SK-N-MC (cell line): ENCODE measurements at regions not wholly inside any gene's neighbourhood (a gene's known extent, or its start where the extent isn't known, plus 50 kb on each side); places are given as distances from the start of the nearest gene placed in this dataset.
"Not testable (repeated sequence)": the region's sequence is repeated elsewhere in the genome, so short reads cannot be mapped to it uniquely, and the experiment has no call there.

Experiments
- DNase-seq: peaks from one replicate; pipeline ENCODE4 v3.0.0-alpha.2; 2011; ENCODE audit warnings: low read depth, low spot score
- H3K27ac ChIP-seq: fragments of 200-600 bp; sonication (generic); 2 replicates; pipeline ENCODE4 v1.5.1; 2016; ENCODE audit warnings: mixed run types
- H3K36me3 ChIP-seq: fragments of 200-600 bp; sonication (generic); 2 replicates; pipeline ENCODE4 v1.6.1; 2017; ENCODE audit warnings: antibody characterized with exemption, low read length, mixed read lengths; ENCODE audit not compliant: insufficient read depth
- H3K4me3 ChIP-seq: fragments of 200-600 bp; sonication (generic); 2 replicates; pipeline ENCODE4 v1.5.1; 2016
- H3K9ac ChIP-seq: fragments of 200-600 bp; sonication (generic); 2 replicates; pipeline ENCODE4 v1.8.0; 2017; ENCODE audit warnings: mixed run types, mixed read lengths; ENCODE audit not compliant: insufficient read length
- H3K9me3 ChIP-seq: fragments of 200-600 bp; sonication (generic); 2 replicates; pipeline ENCODE4 v1.6.1; 2017; ENCODE audit warnings: low read depth, mild to moderate bottlenecking, antibody characterized with exemption, low read length, moderate library complexity, mixed read lengths
- EZH2 ChIP-seq: fragments of 200-600 bp; sonication (generic); IDR thresholded peaks from one replicate; pipeline ENCODE4 v1.6.1; 2017; ENCODE audit warnings: antibody characterized with exemption
- FOXP2 ChIP-seq: optimal IDR thresholded peaks from 2 replicates; pipeline ENCODE3; 2011; ENCODE audit warnings: mild to moderate bottlenecking, moderate library complexity; ENCODE audit not compliant: insufficient read depth; ENCODE audit errors: extremely low read length, control extremely low read depth
- POLR2AphosphoS5 ChIP-seq: IDR thresholded peaks from 2 replicates; pipeline ENCODE4 v1.6.1; 2012; ENCODE audit warnings: mild to moderate bottlenecking, low read depth, low read length, borderline replicate concordance

GRCh38 chr6:14595751-14596150 is 478.2 kb downstream of the CD83 start:
- Histone ChIP-seq H3K9me3 (no peaks in the 10 kb centered on the region), H3K4me3 (no peak overlapping the region), H3K9ac (no peak overlapping the region), H3K36me3 (no peaks in the 10 kb centered on the region), H3K27ac (no peak overlapping the region)
- TF ChIP-seq FOXP2 = no peak
- TF ChIP-seq EZH2 = no peak
- TF ChIP-seq POLR2AphosphoS5 = no peak
- DNase-seq = no peak

- Histone ChIP-seq H3K27ac (0 out of 2 replicates have a peak overlapping the region, but pooled peaks have one; percentile 2), H3K9me3 (no peaks in the 10 kb centered on the region), H3K36me3 (no peaks in the 10 kb centered on the region), H3K9ac (no peak overlapping the region), H3K4me3 (no peak overlapping the region)
- TF ChIP-seq POLR2AphosphoS5 (no peak), FOXP2 (no peak), EZH2 (no peak)
- no peak for DNase-seq
These were observed 478.8 kb downstream of the CD83 start for GRCh38 chr6:14596410-14596809.

GRCh38 chr6:14597090-14597489 is 479.5 kb downstream of the CD83 start:
- H3K27ac ChIP-seq = 0 out of 2 replicates have a peak overlapping the region, but pooled peaks have one; percentile 32

GRCh38 chr6:14598017-14598864 is 480.7 kb downstream of the CD83 start:
- Histone ChIP-seq H3K9ac (no peak overlapping the region), H3K4me3 (no peak overlapping the region), H3K36me3 (no peaks in the 10 kb centered on the region), H3K9me3 (no peaks in the 10 kb centered on the region), H3K27ac (no peak overlapping the region)
- no peak for TF ChIP-seq POLR2AphosphoS5
- no peak for TF ChIP-seq FOXP2
- no peak for TF ChIP-seq EZH2
- no peak for DNase-seq

More at GRCh38 chr6:14597090-14597489, 479.5 kb downstream of the CD83 start:
- TF ChIP-seq EZH2 (no peak), POLR2AphosphoS5 (no peak), FOXP2 (no peak)
- Histone ChIP-seq H3K36me3 (no peaks in the 10 kb centered on the region), H3K9me3 (no peaks in the 10 kb centered on the region), H3K9ac (no peak overlapping the region), H3K4me3 (no peak overlapping the region)
- no peak for DNase-seq

GRCh38 chr6:14600306-14600705 is 482.7 kb downstream of the CD83 start:
- H3K9me3 ChIP-seq, H3K27ac ChIP-seq, H3K36me3 ChIP-seq, H3K9ac ChIP-seq, H3K4me3 ChIP-seq, DNase-seq: not testable (repeated sequence)

GRCh38 chr6:14601490-14601889 is 483.9 kb downstream of the CD83 start:
- Histone ChIP-seq H3K9ac (no peak overlapping the region), H3K9me3 (no peaks in the 10 kb centered on the region), H3K36me3 (no peaks in the 10 kb centered on the region), H3K27ac (no peak overlapping the region), H3K4me3 (no peak overlapping the region)
- TF ChIP-seq FOXP2 (no peak), POLR2AphosphoS5 (no peak), EZH2 (no peak)
- DNase-seq = no peak

GRCh38 chr6:14606353-14606752 is 488.8 kb downstream of the CD83 start:
- TF ChIP-seq FOXP2 = no peak
- TF ChIP-seq EZH2 = no peak
- no peak for TF ChIP-seq POLR2AphosphoS5
- no peak overlapping the region for H3K27ac ChIP-seq
- H3K4me3 ChIP-seq = no peak overlapping the region
- H3K9ac ChIP-seq = no peak overlapping the region
- no peaks in the 10 kb centered on the region for H3K36me3 ChIP-seq
- no peak for DNase-seq
- no peaks in the 10 kb centered on the region for H3K9me3 ChIP-seq

- DNase-seq = no peak
- no peaks in the 10 kb centered on the region for H3K36me3 ChIP-seq
- no peaks in the 10 kb centered on the region for H3K9me3 ChIP-seq
- no peak overlapping the region for H3K27ac ChIP-seq
- H3K9ac ChIP-seq = no peak overlapping the region
- no peak overlapping the region for H3K4me3 ChIP-seq
- no peak for TF ChIP-seq EZH2
- TF ChIP-seq POLR2AphosphoS5 = no peak
- no peak for TF ChIP-seq FOXP2
These were observed 492.6 kb downstream of the CD83 start for GRCh38 chr6:14610141-14610540.
